ENCODE measurements at regions not wholly inside any gene's neighbourhood (a gene's known extent, or its start where the extent isn't known, plus 50 kb on each side); places are given as distances from the start of the nearest gene placed in this dataset.
"Not testable (repeated sequence)": the region's sequence is repeated elsewhere in the genome, so short reads cannot be mapped to it uniquely, and the experiment has no call there.

GRCh38 chr12:102325108-102325507 lies 127.5 kb upstream of the PMCH start:
- TF ChIP-seq, protein P1, sequence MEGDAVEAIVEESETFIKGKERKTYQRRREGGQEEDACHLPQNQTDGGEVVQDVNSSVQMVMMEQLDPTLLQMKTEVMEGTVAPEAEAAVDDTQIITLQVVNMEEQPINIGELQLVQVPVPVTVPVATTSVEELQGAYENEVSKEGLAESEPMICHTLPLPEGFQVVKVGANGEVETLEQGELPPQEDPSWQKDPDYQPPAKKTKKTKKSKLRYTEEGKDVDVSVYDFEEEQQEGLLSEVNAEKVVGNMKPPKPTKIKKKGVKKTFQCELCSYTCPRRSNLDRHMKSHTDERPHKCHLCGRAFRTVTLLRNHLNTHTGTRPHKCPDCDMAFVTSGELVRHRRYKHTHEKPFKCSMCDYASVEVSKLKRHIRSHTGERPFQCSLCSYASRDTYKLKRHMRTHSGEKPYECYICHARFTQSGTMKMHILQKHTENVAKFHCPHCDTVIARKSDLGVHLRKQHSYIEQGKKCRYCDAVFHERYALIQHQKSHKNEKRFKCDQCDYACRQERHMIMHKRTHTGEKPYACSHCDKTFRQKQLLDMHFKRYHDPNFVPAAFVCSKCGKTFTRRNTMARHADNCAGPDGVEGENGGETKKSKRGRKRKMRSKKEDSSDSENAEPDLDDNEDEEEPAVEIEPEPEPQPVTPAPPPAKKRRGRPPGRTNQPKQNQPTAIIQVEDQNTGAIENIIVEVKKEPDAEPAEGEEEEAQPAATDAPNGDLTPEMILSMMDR (conservative IDR thresholded peaks at IDR 0.05; ENCODE audit: low read length) = not testable (repeated sequence)
- not testable (repeated sequence) for TF ChIP-seq EZH2phosphoT487 (IDR thresholded peaks at IDR 0.05; ENCODE audit: borderline replicate concordance, low read depth, low read length)

Data from OCI-LY7 (cell line).